Bronchial epithelial cell (primary cell): ENCODE measurements at regions not wholly inside any gene's neighbourhood (a gene's known extent, or its start where the extent isn't known, plus 50 kb on each side); places are given as distances from the start of the nearest gene placed in this dataset.

ENCODE experiments used
- DNase-seq: peaks from one replicate; pipeline ENCODE4 v3.0.0-alpha.2; 2010; ENCODE audit warnings: low read depth
- FAIRE-seq: peaks from 2 replicates; lab custom pipeline; 2011; peaks lifted over from hg19 to GRCh38; lab: Jason Lieb, UNC
- H3K27me3 ChIP-seq: 2 replicates; pipeline ENCODE4 v1.5.1; 2011; ENCODE audit warnings: low read length; ENCODE audit not compliant: control insufficient read depth, insufficient read depth
- H3K36me3 ChIP-seq: 2 replicates; pipeline ENCODE4 v1.5.1; 2011; ENCODE audit warnings: low read length; ENCODE audit not compliant: control insufficient read depth, insufficient read depth
- H3K4me3 ChIP-seq: 2 replicates; pipeline ENCODE4 v1.5.1; 2011; ENCODE audit warnings: mild to moderate bottlenecking, low read depth, low read length, control low read depth
- TF ChIP-seq, protein P1 (sequence below): IDR thresholded peaks from 2 replicates; pipeline ENCODE4 v1.5.1; 2011; ENCODE audit warnings: mild to moderate bottlenecking, moderate library complexity, low read length, control low read depth, inconsistent platforms; ENCODE audit not compliant: insufficient read depth, severe bottlenecking

DNA sequence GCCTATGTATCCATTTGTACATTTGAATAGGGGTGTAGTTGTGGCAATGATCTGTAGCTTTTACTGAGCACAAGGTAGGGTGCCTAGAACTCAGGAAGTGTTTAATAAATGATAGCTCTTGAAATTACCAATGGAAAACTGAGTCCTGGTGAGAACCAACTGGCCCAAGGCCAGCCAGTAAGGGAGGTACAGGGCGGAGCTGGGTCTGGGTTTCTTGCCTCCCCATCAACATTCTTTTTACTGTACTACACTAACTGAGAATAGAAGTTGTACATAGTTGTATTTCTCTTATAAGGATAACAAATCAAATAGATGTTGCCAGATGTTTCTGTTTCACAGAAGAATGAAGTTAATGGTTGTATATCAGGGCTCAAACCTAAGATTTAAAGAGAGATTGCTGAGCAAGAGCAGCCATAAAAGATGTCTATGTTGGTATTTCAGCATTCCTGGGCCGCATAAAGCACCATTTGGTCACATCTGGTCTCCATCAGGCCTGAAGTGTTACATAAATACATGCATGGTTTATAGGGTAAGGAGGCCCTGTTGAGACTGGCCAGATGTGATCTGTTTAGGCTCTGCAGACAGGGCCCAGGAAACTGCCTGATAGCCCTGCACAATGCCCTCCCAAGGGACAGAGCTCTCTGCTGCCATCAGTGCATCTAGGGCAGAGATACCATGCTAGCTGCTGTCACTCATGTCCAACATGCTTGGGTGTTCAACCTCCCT, 210.5 kb downstream of the NXNL2 start:
- no peak overlapping the region for H3K4me3 ChIP-seq
- no peaks in the 10 kb centered on the region for H3K27me3 ChIP-seq
- H3K36me3 ChIP-seq, result no peaks in the 10 kb centered on the region
- FAIRE-seq (no peak), DNase-seq (no peak)
- TF ChIP-seq, protein P1, sequence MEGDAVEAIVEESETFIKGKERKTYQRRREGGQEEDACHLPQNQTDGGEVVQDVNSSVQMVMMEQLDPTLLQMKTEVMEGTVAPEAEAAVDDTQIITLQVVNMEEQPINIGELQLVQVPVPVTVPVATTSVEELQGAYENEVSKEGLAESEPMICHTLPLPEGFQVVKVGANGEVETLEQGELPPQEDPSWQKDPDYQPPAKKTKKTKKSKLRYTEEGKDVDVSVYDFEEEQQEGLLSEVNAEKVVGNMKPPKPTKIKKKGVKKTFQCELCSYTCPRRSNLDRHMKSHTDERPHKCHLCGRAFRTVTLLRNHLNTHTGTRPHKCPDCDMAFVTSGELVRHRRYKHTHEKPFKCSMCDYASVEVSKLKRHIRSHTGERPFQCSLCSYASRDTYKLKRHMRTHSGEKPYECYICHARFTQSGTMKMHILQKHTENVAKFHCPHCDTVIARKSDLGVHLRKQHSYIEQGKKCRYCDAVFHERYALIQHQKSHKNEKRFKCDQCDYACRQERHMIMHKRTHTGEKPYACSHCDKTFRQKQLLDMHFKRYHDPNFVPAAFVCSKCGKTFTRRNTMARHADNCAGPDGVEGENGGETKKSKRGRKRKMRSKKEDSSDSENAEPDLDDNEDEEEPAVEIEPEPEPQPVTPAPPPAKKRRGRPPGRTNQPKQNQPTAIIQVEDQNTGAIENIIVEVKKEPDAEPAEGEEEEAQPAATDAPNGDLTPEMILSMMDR, result no peak

DNA sequence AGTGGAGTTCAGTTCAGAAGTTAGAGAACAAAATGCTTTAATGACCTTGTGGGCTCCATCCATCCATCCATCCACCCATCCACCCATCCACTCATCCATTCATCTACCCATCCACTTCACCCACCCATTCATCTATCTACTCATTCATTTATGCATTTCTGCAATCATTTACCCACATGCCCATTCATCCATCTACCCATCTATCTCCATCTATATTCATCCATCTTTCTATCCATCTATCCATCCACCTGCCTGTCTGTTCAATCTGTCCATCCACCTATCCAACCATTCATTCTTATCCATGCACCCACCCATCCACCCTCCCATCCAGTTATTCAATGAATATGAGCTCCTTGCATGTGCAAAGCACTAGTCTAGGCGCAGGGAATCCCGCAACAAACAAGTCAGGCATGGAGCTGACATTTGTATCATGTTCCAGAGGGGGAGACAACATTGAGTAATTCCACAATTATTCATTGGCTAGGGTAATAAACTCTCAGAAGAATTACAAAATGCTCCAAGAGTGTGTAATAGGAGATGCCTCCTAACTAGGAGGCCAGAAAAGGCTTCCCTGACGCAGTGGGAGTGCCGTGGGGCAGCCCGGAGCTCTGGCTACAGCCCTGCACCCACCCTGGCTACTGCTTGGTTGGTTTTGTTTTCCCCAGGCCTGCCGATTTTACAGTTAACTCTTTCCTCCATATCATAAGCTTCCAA, 211.2 kb downstream of the NXNL2 start:
- DNase-seq, result peak; percentile 70
- FAIRE-seq, result no peak
- TF ChIP-seq, protein P1, result no peak

DNA sequence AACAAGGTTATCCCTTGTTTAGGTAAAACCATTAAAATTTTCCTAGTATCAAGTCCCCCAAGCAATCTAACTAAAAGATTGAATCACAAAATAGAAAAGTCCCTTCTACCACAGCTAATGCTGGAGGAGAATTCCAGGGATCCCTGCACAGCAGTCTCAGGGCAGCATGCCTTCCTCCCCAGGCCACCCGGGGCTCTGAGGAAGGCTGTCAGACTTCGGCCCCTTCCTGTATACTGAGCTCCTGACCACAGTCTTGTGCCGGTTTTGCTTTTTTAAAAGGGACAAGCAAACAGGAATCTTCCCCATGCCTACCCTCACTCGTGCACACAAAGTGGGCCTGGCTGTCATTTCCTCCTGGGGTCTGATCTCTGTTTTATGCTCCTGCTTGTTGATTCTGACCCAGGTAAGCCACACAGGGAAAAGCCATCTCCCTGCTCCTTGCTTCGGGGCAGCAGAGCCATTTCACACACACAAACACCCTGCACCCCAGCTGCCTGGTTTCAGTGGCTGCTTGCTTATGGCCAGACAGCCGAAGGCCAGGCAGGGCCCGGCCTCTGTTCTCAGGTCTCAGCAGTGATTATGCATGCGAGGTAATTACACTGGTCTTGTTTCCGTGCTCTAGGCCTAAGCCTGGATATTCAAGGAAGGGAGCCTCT, 211.9 kb downstream of the NXNL2 start:
- no peak for DNase-seq
- Histone ChIP-seq H3K27me3 (no peaks in the 10 kb centered on the region), H3K36me3 (no peaks in the 10 kb centered on the region), H3K4me3 (no peak overlapping the region)
- FAIRE-seq, result no peak
- TF ChIP-seq, protein P1, result no peak

More for the DNA sequence above, 211.2 kb downstream of the NXNL2 start:
- Histone ChIP-seq H3K36me3 (no peaks in the 10 kb centered on the region), H3K27me3 (no peaks in the 10 kb centered on the region), H3K4me3 (no peak overlapping the region)

DNA sequence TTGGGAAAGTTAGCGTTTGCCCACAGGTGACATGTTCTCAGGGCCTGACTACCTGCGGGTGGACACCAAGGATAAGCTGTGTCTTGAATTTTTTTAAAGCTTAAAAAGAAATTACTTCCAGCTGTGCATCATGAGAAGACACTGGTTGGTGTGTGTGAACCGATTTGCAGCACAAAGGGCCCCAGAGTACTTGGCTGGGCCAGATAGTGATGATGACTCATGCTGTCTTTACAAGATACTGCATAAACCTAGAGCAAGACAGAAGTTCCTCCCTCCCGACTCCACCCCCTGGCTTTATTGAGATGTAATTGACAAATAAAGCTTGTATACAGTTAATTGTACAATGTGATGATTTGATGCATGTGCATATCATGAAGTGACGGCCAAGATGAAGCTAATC, 212.8 kb downstream of the NXNL2 start:
- FAIRE-seq (no peak), DNase-seq (peak; percentile 85)
- no peaks in the 10 kb centered on the region for H3K36me3 ChIP-seq
- TF ChIP-seq, protein P1, result no peak
- no peak overlapping the region for H3K4me3 ChIP-seq
- no peaks in the 10 kb centered on the region for H3K27me3 ChIP-seq

DNA sequence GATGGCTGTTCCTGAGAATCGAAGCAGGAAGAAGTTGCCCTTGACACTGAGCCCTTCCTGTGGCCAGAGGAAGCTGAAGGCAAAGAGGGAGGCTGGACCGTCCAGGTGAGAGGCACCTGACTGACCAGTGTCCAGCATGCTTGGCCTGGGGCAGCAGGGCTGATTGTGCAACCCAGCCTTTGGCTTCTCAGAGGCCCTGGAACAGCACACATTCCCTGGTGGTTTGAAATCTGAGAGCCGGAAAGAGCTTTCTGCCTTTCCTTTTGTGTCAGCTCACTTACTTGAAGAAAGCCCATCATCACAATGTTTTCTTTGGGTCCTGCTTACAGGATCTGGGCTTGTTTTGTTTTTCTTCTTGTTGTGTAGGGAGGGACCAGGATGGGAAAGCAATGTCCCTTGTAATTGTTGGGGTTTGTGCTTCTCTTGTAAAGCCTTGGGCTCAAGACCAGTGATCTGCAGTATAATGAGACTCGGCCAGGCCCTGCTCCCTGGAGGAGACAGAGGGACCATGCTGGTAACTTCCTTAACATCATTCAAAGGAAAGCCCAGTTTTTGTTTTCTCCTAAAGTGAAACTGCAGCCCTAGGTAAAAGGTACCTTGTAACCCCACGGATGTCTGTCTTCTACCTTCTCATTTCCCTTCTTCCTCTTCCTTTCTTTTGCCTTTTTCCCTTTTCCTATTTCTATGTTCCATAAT, 213.7 kb downstream of the NXNL2 start:
- no peaks in the 10 kb centered on the region for H3K36me3 ChIP-seq
- DNase-seq (no peak), FAIRE-seq (no peak)
- TF ChIP-seq, protein P1, result no peak
- H3K4me3 ChIP-seq, result no peak overlapping the region
- H3K27me3 ChIP-seq, result no peaks in the 10 kb centered on the region
